Transverse colon (tissue), 4 donors: ENCODE measurements at regions not wholly inside any gene's neighbourhood (a gene's known extent, or its start where the extent isn't known, plus 50 kb on each side); places are given as distances from the start of the nearest gene placed in this dataset.

Experiments
- EP300 ChIP-seq: sonication (generic); formaldehyde crosslinking; IDR thresholded peaks from one replicate; pipeline ENCODE4 v1.6.1; 2017; ENCODE audit warnings: antibody characterized with exemption, low read depth
- POLR2A ChIP-seq: fragments of 450-650 bp; IDR thresholded peaks from one replicate; pipeline ENCODE4 v1.6.1; 2016; ENCODE audit warnings: antibody characterized with exemption, mild to moderate bottlenecking, moderate library complexity
- POLR2AphosphoS5 ChIP-seq, 3 donors: sonication (generic); formaldehyde crosslinking; IDR thresholded peaks; one replicate each; pipeline ENCODE4 v1.6.1; 2016; ENCODE audit warnings: antibody characterized with exemption in 3 of 3
- TF ChIP-seq, protein P1 (sequence below), 5 experiments: fragments of 200-600 bp in 3 of 5; fragments of 450-650 bp in 2 of 5; sonication (generic) in 3 of 5; IDR thresholded peaks; 1 replicate in 2 of 5; 2 replicates in 3 of 5; pipeline ENCODE4 v1.5.1; 2016 to 2017; ENCODE audit warnings: antibody characterized with exemption in 5 of 5, inconsistent platforms in 3 of 5, mild to moderate bottlenecking in 2 of 5, moderate library complexity in 1 of 5

DNA sequence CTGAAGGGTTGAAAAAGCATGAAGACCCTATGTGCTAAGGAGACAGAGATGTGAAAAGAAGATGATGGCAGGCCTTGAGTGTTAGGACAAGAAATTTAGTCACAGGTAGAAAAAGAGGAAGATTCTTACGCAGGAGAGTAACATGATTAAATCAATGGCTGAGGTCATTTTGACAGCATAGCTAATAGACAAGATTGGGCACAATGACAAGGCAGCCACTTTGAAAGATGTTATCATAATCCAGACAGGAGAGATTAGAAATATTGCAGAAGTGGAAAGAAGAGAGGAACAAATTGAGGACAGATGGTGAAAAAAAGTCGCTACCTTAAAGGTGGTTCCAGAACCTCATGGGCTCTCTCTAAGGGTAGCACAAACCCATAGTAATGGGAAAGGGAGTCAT is 228.8 kb upstream of the DDHD1 start:
- TF ChIP-seq, protein P1, sequence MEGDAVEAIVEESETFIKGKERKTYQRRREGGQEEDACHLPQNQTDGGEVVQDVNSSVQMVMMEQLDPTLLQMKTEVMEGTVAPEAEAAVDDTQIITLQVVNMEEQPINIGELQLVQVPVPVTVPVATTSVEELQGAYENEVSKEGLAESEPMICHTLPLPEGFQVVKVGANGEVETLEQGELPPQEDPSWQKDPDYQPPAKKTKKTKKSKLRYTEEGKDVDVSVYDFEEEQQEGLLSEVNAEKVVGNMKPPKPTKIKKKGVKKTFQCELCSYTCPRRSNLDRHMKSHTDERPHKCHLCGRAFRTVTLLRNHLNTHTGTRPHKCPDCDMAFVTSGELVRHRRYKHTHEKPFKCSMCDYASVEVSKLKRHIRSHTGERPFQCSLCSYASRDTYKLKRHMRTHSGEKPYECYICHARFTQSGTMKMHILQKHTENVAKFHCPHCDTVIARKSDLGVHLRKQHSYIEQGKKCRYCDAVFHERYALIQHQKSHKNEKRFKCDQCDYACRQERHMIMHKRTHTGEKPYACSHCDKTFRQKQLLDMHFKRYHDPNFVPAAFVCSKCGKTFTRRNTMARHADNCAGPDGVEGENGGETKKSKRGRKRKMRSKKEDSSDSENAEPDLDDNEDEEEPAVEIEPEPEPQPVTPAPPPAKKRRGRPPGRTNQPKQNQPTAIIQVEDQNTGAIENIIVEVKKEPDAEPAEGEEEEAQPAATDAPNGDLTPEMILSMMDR (IDR thresholded peaks at IDR 0.05): no peak
- no peak for TF ChIP-seq POLR2A
- no peak for TF ChIP-seq POLR2AphosphoS5 (IDR thresholded peaks at IDR 0.05)
- no peak for TF ChIP-seq EP300
